B cell (primary cell): ENCODE measurements at regions not wholly inside any gene's neighbourhood (a gene's known extent, or its start where the extent isn't known, plus 50 kb on each side); places are given as distances from the start of the nearest gene placed in this dataset.

Experiments used
- EZH2 ChIP-seq: IDR thresholded peaks from 2 replicates; pipeline ENCODE4 v1.6.1; 2012; ENCODE audit warnings: borderline replicate concordance, low read depth, mild to moderate bottlenecking, moderate library complexity, low read length; ENCODE audit not compliant: insufficient read depth, poor library complexity, severe bottlenecking
- TF ChIP-seq, protein P1 (sequence below): fragments of 200-600 bp; IDR thresholded peaks from one replicate; pipeline ENCODE4 v1.8.0; 2022; ENCODE audit warnings: antibody characterized with exemption, mild to moderate bottlenecking

DNA sequence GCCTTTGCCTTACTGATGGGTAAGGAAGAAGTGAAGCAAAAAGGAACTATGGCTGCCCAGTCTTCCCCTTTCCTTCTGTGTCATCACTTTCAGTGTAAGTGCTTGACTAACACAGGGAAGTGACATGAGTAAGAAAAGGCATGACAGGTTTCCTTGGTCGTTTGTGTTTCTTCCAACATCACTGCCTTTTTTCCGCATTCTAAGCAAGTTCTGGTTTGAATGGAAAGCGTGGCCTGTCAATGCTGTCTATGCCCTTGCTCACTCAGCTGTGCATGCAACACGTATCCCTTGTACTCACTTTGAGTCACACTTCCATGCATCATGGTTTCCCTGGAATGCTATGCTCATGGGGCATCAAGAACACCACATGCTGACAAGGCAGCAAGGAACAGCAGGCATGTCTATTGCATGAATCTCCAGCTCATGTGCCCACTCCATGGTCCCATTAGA lies 111.8 kb downstream of the OAT start:
- TF ChIP-seq, protein P1, sequence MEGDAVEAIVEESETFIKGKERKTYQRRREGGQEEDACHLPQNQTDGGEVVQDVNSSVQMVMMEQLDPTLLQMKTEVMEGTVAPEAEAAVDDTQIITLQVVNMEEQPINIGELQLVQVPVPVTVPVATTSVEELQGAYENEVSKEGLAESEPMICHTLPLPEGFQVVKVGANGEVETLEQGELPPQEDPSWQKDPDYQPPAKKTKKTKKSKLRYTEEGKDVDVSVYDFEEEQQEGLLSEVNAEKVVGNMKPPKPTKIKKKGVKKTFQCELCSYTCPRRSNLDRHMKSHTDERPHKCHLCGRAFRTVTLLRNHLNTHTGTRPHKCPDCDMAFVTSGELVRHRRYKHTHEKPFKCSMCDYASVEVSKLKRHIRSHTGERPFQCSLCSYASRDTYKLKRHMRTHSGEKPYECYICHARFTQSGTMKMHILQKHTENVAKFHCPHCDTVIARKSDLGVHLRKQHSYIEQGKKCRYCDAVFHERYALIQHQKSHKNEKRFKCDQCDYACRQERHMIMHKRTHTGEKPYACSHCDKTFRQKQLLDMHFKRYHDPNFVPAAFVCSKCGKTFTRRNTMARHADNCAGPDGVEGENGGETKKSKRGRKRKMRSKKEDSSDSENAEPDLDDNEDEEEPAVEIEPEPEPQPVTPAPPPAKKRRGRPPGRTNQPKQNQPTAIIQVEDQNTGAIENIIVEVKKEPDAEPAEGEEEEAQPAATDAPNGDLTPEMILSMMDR = no peak
- TF ChIP-seq EZH2 = no peak
